Vagina (tissue), 2 donors: ENCODE measurements at regions not wholly inside any gene's neighbourhood (a gene's known extent, or its start where the extent isn't known, plus 50 kb on each side); places are given as distances from the start of the nearest gene placed in this dataset.
A peak's percentile ranks its signal among the peaks of the same experiment; 100 is the strongest.

Experiments used
- DNase-seq, 2 donors: peaks; one replicate each; pipeline ENCODE4 v3.0.0-alpha.2; 2017; ENCODE audit errors: extremely low spot score in 2 of 2
- H3K27ac ChIP-seq: fragments of 200-600 bp; sonication (generic); one replicate; pipeline ENCODE4 v1.5.1; 2019
- H3K27me3 ChIP-seq: fragments of 200-600 bp; sonication (generic); one replicate; pipeline ENCODE4 v1.5.1; 2019
- H3K36me3 ChIP-seq, 2 donors: fragments of 200-600 bp; sonication (generic); one replicate each; pipeline ENCODE4 v1.5.1; 2017 to 2019
- H3K4me1 ChIP-seq: fragments of 200-600 bp; sonication (generic); one replicate; pipeline ENCODE4 v1.5.1; 2019
- H3K4me3 ChIP-seq, 2 donors: fragments of 200-600 bp; sonication (generic); 1 replicate in 1 of 2; 2 replicates in 1 of 2; pipeline ENCODE4 v1.5.1; 2016 to 2019
- H3K9me3 ChIP-seq: fragments of 200-600 bp; sonication (generic); one replicate; pipeline ENCODE4 v1.5.1; 2019
- POLR2A ChIP-seq, 2 donors: fragments of 450-650 bp; IDR thresholded peaks; one replicate each; pipeline ENCODE4 v1.6.1; 2017; ENCODE audit warnings: antibody characterized with exemption in 2 of 2, mild to moderate bottlenecking in 2 of 2, moderate library complexity in 2 of 2
- POLR2AphosphoS5 ChIP-seq, 2 donors: sonication (generic); formaldehyde crosslinking; IDR thresholded peaks; one replicate each; pipeline ENCODE4 v1.9.0; 2017; ENCODE audit warnings: antibody characterized with exemption in 2 of 2, mild to moderate bottlenecking in 2 of 2, low read depth in 1 of 2; ENCODE audit not compliant: insufficient read depth in 1 of 2
- intact Hi-C: fragments of 100-400 bp; cut with DNase I; formaldehyde crosslinking; loops from one replicate; pipeline ENCODE4 v1.15.1; 2023
- TF ChIP-seq, protein P1 (sequence below), 3 experiments: fragments of 450-650 bp in 2 of 3; fragments of 200-600 bp in 1 of 3; sonication (generic) in 1 of 3; IDR thresholded peaks; one replicate each; pipeline ENCODE4 v1.5.1; 2017 to 2019; ENCODE audit warnings: antibody characterized with exemption in 3 of 3, mild to moderate bottlenecking in 2 of 3, moderate library complexity in 2 of 3

DNA sequence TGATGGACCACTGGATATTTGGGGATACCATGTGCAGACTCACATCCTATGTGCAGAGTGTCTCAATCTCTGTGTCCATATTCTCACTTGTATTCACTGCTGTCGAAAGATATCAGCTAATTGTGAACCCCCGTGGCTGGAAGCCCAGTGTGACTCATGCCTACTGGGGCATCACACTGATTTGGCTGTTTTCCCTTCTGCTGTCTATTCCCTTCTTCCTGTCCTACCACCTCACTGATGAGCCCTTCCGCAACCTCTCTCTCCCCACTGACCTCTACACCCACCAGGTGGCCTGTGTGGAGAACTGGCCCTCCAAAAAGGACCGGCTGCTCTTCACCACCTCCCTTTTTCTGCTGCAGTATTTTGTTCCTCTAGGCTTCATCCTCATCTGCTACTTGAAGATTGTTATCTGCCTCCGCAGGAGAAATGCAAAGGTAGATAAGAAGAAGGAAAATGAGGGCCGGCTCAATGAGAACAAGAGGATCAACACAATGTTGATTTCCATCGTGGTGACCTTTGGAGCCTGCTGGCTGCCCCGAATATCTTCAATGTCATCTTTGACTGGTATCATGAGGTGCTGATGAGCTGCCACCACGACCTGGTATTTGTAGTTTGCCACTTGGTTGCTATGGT is 54.5 kb upstream of the HNRNPA0 start:
- no peak overlapping the region for H3K4me3 ChIP-seq
- no peaks in the 10 kb centered on the region for H3K36me3 ChIP-seq
- TF ChIP-seq, protein P1, sequence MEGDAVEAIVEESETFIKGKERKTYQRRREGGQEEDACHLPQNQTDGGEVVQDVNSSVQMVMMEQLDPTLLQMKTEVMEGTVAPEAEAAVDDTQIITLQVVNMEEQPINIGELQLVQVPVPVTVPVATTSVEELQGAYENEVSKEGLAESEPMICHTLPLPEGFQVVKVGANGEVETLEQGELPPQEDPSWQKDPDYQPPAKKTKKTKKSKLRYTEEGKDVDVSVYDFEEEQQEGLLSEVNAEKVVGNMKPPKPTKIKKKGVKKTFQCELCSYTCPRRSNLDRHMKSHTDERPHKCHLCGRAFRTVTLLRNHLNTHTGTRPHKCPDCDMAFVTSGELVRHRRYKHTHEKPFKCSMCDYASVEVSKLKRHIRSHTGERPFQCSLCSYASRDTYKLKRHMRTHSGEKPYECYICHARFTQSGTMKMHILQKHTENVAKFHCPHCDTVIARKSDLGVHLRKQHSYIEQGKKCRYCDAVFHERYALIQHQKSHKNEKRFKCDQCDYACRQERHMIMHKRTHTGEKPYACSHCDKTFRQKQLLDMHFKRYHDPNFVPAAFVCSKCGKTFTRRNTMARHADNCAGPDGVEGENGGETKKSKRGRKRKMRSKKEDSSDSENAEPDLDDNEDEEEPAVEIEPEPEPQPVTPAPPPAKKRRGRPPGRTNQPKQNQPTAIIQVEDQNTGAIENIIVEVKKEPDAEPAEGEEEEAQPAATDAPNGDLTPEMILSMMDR (IDR thresholded peaks at IDR 0.05) = no peak
- TF ChIP-seq POLR2AphosphoS5 (IDR thresholded peaks at IDR 0.05; ENCODE audit: insufficient read depth in 1 of 2, low read depth in 1 of 2) (no peak), POLR2A (IDR thresholded peaks at IDR 0.05) (no peak)
- no peak for DNase-seq
- no peaks in the 10 kb centered on the region for H3K4me1 ChIP-seq
- no peaks in the 10 kb centered on the region for H3K27me3 ChIP-seq
- H3K27ac ChIP-seq = no peak overlapping the region
- intact Hi-C loops = no loop called here
- H3K9me3 ChIP-seq = no peaks in the 10 kb centered on the region

DNA sequence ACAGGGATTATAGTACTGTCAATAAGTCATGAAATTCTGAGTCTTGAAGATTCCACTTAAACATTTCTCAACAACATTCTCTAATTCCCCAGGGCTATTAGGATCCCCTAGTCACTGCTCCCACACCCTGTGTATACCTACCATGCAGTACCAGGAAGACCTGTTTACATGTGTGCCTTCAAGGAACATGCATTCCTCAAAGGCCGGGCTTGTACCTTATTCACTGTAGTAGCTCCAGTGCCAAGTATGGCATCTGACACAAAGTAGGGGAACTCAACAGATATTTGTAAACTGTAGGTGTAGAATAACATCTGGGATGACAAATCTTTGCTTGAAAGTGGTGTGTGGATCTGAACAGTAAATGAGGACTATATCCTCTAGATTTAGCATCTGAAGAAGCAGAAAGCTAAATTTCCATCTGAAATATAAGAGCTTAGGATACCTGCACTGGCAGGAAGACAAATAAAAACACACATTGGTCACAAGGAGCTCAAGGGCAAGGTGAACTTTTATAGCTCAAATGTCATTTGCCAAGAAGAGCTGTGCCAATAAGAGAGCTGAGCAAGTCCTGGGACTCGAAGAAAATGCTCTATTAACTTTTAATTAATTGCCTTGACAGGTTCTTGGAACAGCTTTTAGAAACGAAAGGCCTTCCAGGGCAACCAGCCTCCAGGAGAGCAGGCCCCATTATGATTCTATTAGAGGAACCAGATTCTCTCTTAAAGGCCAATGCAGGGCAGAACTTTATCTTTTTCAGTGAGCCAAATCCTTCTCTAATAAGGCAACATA is 52.3 kb upstream of the MYOT start:
- no peak for DNase-seq
- Histone ChIP-seq H3K27ac (no peak overlapping the region), H3K4me3 (no peak overlapping the region), H3K4me1 (peaks cover 18% of the 10 kb centered on the region), H3K9me3 (no peaks in the 10 kb centered on the region), H3K36me3 (no peaks in the 10 kb centered on the region), H3K27me3 (no peaks in the 10 kb centered on the region)
- intact Hi-C loops = no loop called here
- TF ChIP-seq POLR2AphosphoS5 (IDR thresholded peaks at IDR 0.05; ENCODE audit: insufficient read depth in 1 of 2, low read depth in 1 of 2) (peak in 1 of 2 donors; percentile 78), POLR2A (IDR thresholded peaks at IDR 0.05) (no peak)
